ENCODE measurements at regions not wholly inside any gene's neighbourhood (a gene's known extent, or its start where the extent isn't known, plus 50 kb on each side); places are given as distances from the start of the nearest gene placed in this dataset.
"Not testable (repeated sequence)": the region's sequence is repeated elsewhere in the genome, so short reads cannot be mapped to it uniquely, and the experiment has no call there.

- DNase-seq = not testable (repeated sequence)
Observed at GRCh38 chr10:23545866-23546265, 107.0 kb downstream of the OTUD1 start.

- peak in 1 of 2 experiments; percentile 27 for DNase-seq
Observed at GRCh38 chr10:23556727-23557440, 118.0 kb downstream of the OTUD1 start.

GRCh38 chr10:23557777-23558176, 118.9 kb downstream of the OTUD1 start:
- no peak for DNase-seq

GRCh38 chr10:23558361-23558799, 119.5 kb downstream of the OTUD1 start:
- no peak for DNase-seq

- DNase-seq = no peak
Observed at GRCh38 chr10:23568996-23569395, 130.1 kb downstream of the OTUD1 start.

GRCh38 chr10:23571884-23572283, 133.0 kb downstream of the OTUD1 start:
- no peak for DNase-seq

- DNase-seq = no peak
Observed at GRCh38 chr10:23581906-23582450, 143.1 kb downstream of the OTUD1 start.

- no peak for DNase-seq
Observed at GRCh38 chr10:23584396-23584795, 145.5 kb downstream of the OTUD1 start.

- DNase-seq = no peak
Observed at GRCh38 chr10:23585186-23585585, 146.3 kb downstream of the OTUD1 start.

GRCh38 chr10:23585666-23586065, 146.8 kb downstream of the OTUD1 start:
- no peak for DNase-seq

- not testable (repeated sequence) for DNase-seq
Observed at GRCh38 chr10:23595278-23595677, 156.4 kb downstream of the OTUD1 start.

GRCh38 chr10:23604613-23605012, 165.7 kb downstream of the OTUD1 start:
- no peak for DNase-seq

- DNase-seq = no peak
Observed at GRCh38 chr10:23606456-23606855, 167.6 kb downstream of the OTUD1 start.

- no peak for DNase-seq
Observed at GRCh38 chr10:23608926-23609325, 170.1 kb downstream of the OTUD1 start.

GRCh38 chr10:23610626-23611307, 171.9 kb downstream of the OTUD1 start:
- DNase-seq = no peak

GRCh38 chr10:23611308-23612029, 172.6 kb downstream of the OTUD1 start:
- DNase-seq = no peak

- DNase-seq = no peak
Observed at GRCh38 chr10:23613900-23614299, 175.0 kb downstream of the OTUD1 start.

GRCh38 chr10:23614483-23614882, 175.6 kb downstream of the OTUD1 start:
- no peak for DNase-seq

GRCh38 chr10:23630376-23630775, 191.5 kb downstream of the OTUD1 start:
- DNase-seq = no peak

- DNase-seq = no peak
Observed at GRCh38 chr10:23630885-23631284, 192.0 kb downstream of the OTUD1 start.

- DNase-seq = no peak
Observed at GRCh38 chr10:23643111-23643780, 204.4 kb downstream of the OTUD1 start.

- DNase-seq = no peak
Observed at GRCh38 chr10:23648618-23649017, 209.7 kb downstream of the OTUD1 start.

GRCh38 chr10:23656735-23657134, 217.9 kb downstream of the OTUD1 start:
- no peak for DNase-seq
